ENCODE measurements at regions not wholly inside any gene's neighbourhood (a gene's known extent, or its start where the extent isn't known, plus 50 kb on each side); places are given as distances from the start of the nearest gene placed in this dataset.
A peak's percentile ranks its signal among the peaks of the same experiment; 100 is the strongest.

- no peaks in the 10 kb centered on the region for H3K36me3 ChIP-seq
- no peaks in the 10 kb centered on the region for H3K4me1 ChIP-seq
- no peaks in the 10 kb centered on the region for H3K27me3 ChIP-seq
- no peak for DNase-seq
- H3K4me3 ChIP-seq, result no peak overlapping the region
- no peak overlapping the region for H3K27ac ChIP-seq
- no peaks in the 10 kb centered on the region for H3K9me3 ChIP-seq (replicated peaks)
Measured at GRCh38 chr12:20174528-20175175, 193.7 kb upstream of the PDE3A start.

GRCh38 chr12:20175704-20176388 lies 192.5 kb upstream of the PDE3A start:
- H3K27ac ChIP-seq, result no peak overlapping the region
- H3K4me1 ChIP-seq, result no peaks in the 10 kb centered on the region
- H3K27me3 ChIP-seq, result no peaks in the 10 kb centered on the region
- H3K4me3 ChIP-seq, result no peak overlapping the region
- H3K9me3 ChIP-seq (replicated peaks), result no peaks in the 10 kb centered on the region
- no peaks in the 10 kb centered on the region for H3K36me3 ChIP-seq
- DNase-seq, result no peak

- Histone ChIP-seq H3K4me1 (no peaks in the 10 kb centered on the region), H3K9me3 (replicated peaks) (no peaks in the 10 kb centered on the region), H3K4me3 (no peak overlapping the region), H3K27ac (no peak overlapping the region), H3K36me3 (no peaks in the 10 kb centered on the region), H3K27me3 (no peaks in the 10 kb centered on the region)
- DNase-seq, result no peak
Measured at GRCh38 chr12:20181416-20182180, 186.7 kb upstream of the PDE3A start.

GRCh38 chr12:20183563-20183962 lies 184.8 kb upstream of the PDE3A start:
- Histone ChIP-seq H3K4me1 (peaks cover 2% of the 10 kb centered on the region; the same call in 1 of the 2 replicates), H3K27ac (no peak overlapping the region), H3K36me3 (no peaks in the 10 kb centered on the region), H3K9me3 (replicated peaks) (no peaks in the 10 kb centered on the region), H3K27me3 (no peaks in the 10 kb centered on the region), H3K4me3 (no peak overlapping the region)
- no peak for DNase-seq

- DNase-seq, result no peak
- Histone ChIP-seq H3K4me3 (no peak overlapping the region), H3K4me1 (peaks cover 8% of the 10 kb centered on the region), H3K27me3 (no peaks in the 10 kb centered on the region), H3K9me3 (replicated peaks) (no peaks in the 10 kb centered on the region), H3K36me3 (no peaks in the 10 kb centered on the region), H3K27ac (no peak overlapping the region)
Measured at GRCh38 chr12:20184514-20184913, 183.8 kb upstream of the PDE3A start.

- no peaks in the 10 kb centered on the region for H3K36me3 ChIP-seq
- H3K4me3 ChIP-seq, result no peak overlapping the region
- H3K27me3 ChIP-seq, result no peaks in the 10 kb centered on the region
- no peak overlapping the region for H3K27ac ChIP-seq
- H3K9me3 ChIP-seq (replicated peaks), result no peaks in the 10 kb centered on the region
- peaks cover 19% of the 10 kb centered on the region for H3K4me1 ChIP-seq
- DNase-seq, result no peak
Measured at GRCh38 chr12:20187456-20187855, 180.9 kb upstream of the PDE3A start.

- Histone ChIP-seq H3K9me3 (replicated peaks) (no peaks in the 10 kb centered on the region), H3K4me3 (peak overlapping the region; percentile 31), H3K4me1 (peaks cover 19% of the 10 kb centered on the region), H3K27me3 (no peaks in the 10 kb centered on the region), H3K27ac (peak overlapping the region; percentile 90), H3K36me3 (no peaks in the 10 kb centered on the region)
- peak; percentile 81 to 87 for DNase-seq
Measured at GRCh38 chr12:20188930-20189653, 179.2 kb upstream of the PDE3A start.

GRCh38 chr12:20189767-20190166 lies 178.6 kb upstream of the PDE3A start:
- Histone ChIP-seq H3K36me3 (no peaks in the 10 kb centered on the region), H3K4me1 (peaks cover 19% of the 10 kb centered on the region), H3K4me3 (peak overlapping the region; percentile 31), H3K27ac (peak overlapping the region; percentile 90), H3K9me3 (replicated peaks) (no peaks in the 10 kb centered on the region), H3K27me3 (no peaks in the 10 kb centered on the region)
- peak; percentile 46 to 77 for DNase-seq

- Histone ChIP-seq H3K4me3 (no peak overlapping the region), H3K4me1 (peaks cover 12% of the 10 kb centered on the region), H3K36me3 (no peaks in the 10 kb centered on the region), H3K27me3 (no peaks in the 10 kb centered on the region), H3K27ac (no peak overlapping the region), H3K9me3 (replicated peaks) (no peaks in the 10 kb centered on the region; the same call in 1 of the 2 replicates)
- peak in 1 of 2 experiments; percentile 11 for DNase-seq
Measured at GRCh38 chr12:20194171-20194570, 174.2 kb upstream of the PDE3A start.

- Histone ChIP-seq H3K4me1 (no peaks in the 10 kb centered on the region), H3K4me3 (no peak overlapping the region), H3K27ac (no peak overlapping the region), H3K36me3 (no peaks in the 10 kb centered on the region), H3K9me3 (replicated peaks) (no peaks in the 10 kb centered on the region; the same call in 1 of the 2 replicates), H3K27me3 (no peaks in the 10 kb centered on the region)
- no peak for DNase-seq
Measured at GRCh38 chr12:20196767-20197166, 171.6 kb upstream of the PDE3A start.

- H3K27me3 ChIP-seq, result no peaks in the 10 kb centered on the region
- no peaks in the 10 kb centered on the region; the same call in 1 of the 2 replicates for H3K9me3 ChIP-seq (replicated peaks)
- no peak for DNase-seq
- no peaks in the 10 kb centered on the region for H3K4me1 ChIP-seq
- H3K4me3 ChIP-seq, result no peak overlapping the region
- H3K27ac ChIP-seq, result no peak overlapping the region
- H3K36me3 ChIP-seq, result no peaks in the 10 kb centered on the region
Measured at GRCh38 chr12:20197411-20197810, 170.9 kb upstream of the PDE3A start.

GRCh38 chr12:20199780-20200179 lies 168.6 kb upstream of the PDE3A start:
- DNase-seq, result no peak
- Histone ChIP-seq H3K36me3 (no peaks in the 10 kb centered on the region), H3K4me1 (no peaks in the 10 kb centered on the region)

GRCh38 chr12:20201733-20202132 lies 166.6 kb upstream of the PDE3A start:
- no peak for DNase-seq
- H3K4me1 ChIP-seq, result no peaks in the 10 kb centered on the region
- no peak overlapping the region for H3K27ac ChIP-seq
- no peaks in the 10 kb centered on the region for H3K9me3 ChIP-seq (replicated peaks)
- H3K36me3 ChIP-seq, result no peaks in the 10 kb centered on the region
- H3K4me3 ChIP-seq, result no peak overlapping the region
- H3K27me3 ChIP-seq, result no peaks in the 10 kb centered on the region

More at GRCh38 chr12:20199780-20200179, 168.6 kb upstream of the PDE3A start:
- no peaks in the 10 kb centered on the region for H3K27me3 ChIP-seq
- H3K27ac ChIP-seq, result no peak overlapping the region
- H3K9me3 ChIP-seq (replicated peaks), result no peaks in the 10 kb centered on the region; the same call in 1 of the 2 replicates
- H3K4me3 ChIP-seq, result no peak overlapping the region

- H3K36me3 ChIP-seq, result no peaks in the 10 kb centered on the region
- no peaks in the 10 kb centered on the region for H3K9me3 ChIP-seq (replicated peaks)
- H3K27me3 ChIP-seq, result no peaks in the 10 kb centered on the region
- no peak overlapping the region for H3K27ac ChIP-seq
- H3K4me3 ChIP-seq, result no peak overlapping the region
- peak in 1 of 2 experiments; percentile 45 for DNase-seq
- no peaks in the 10 kb centered on the region for H3K4me1 ChIP-seq
Measured at GRCh38 chr12:20205854-20206253, 162.5 kb upstream of the PDE3A start.
